Natural killer cell (primary cell): ENCODE measurements at regions not wholly inside any gene's neighbourhood (a gene's known extent, or its start where the extent isn't known, plus 50 kb on each side); places are given as distances from the start of the nearest gene placed in this dataset.

Experiments used
- ATAC-seq, 3 donors: fragments of 150-1000 bp in 2 of 3; fragments of 200-7000 bp in 1 of 3; cut with Tn5 transposase; 1 replicate in 1 of 3; 2 replicates in 2 of 3; pipeline ENCODE4 v1.10.0; 2021; ENCODE audit warnings: mild to moderate bottlenecking in 2 of 3, moderate library complexity in 2 of 3
- DNase-seq, 2 donors: peaks; one replicate each; pipeline versions ENCODE4 v3.0.0 to v3.0.0-alpha.2; 2013 to 2021; ENCODE audit warnings: mixed read lengths in 1 of 2
- H3K27ac ChIP-seq: one replicate; pipeline ENCODE4 v1.5.1; 2013; ENCODE audit warnings: mild to moderate bottlenecking, low read length
- H3K27me3 ChIP-seq: one replicate; pipeline ENCODE4 v1.6.1; 2013; ENCODE audit warnings: low read length; ENCODE audit not compliant: control insufficient read depth, insufficient read depth
- H3K36me3 ChIP-seq: one replicate; pipeline ENCODE4 v1.6.1; 2013; ENCODE audit warnings: low read length; ENCODE audit not compliant: control insufficient read depth, insufficient read depth
- H3K4me1 ChIP-seq: one replicate; pipeline ENCODE4 v1.6.1; 2013; ENCODE audit warnings: low read length; ENCODE audit not compliant: control insufficient read depth, insufficient read depth
- H3K4me3 ChIP-seq: one replicate; pipeline ENCODE4 v1.5.1; 2013; ENCODE audit warnings: low read length
- H3K9me3 ChIP-seq: one replicate; pipeline ENCODE4 v1.6.1; 2013; ENCODE audit warnings: low read length; ENCODE audit not compliant: control insufficient read depth, insufficient read depth
- H3K27ac Mint-ChIP-seq, 2 donors: one replicate each; pipeline ENCODE4 v1.8.0; 2022; ENCODE audit warnings: mild to moderate bottlenecking in 2 of 2, mixed read lengths in 2 of 2, moderate library complexity in 1 of 2
- H3K27me3 Mint-ChIP-seq, 2 donors: one replicate each; pipeline ENCODE4 v1.8.0; 2022; ENCODE audit warnings: low read depth in 2 of 2, mixed read lengths in 2 of 2
- H3K36me3 Mint-ChIP-seq: one replicate; pipeline ENCODE4 v1.8.0; 2022; ENCODE audit warnings: mixed read lengths
- H3K4me1 Mint-ChIP-seq, 2 donors: one replicate each; pipeline ENCODE4 v1.8.0; 2022; ENCODE audit warnings: mixed read lengths in 2 of 2
- H3K4me3 Mint-ChIP-seq: one replicate; pipeline ENCODE4 v1.8.0; 2022; ENCODE audit warnings: mild to moderate bottlenecking, moderate library complexity, mixed read lengths
- H3K9me3 Mint-ChIP-seq, 2 donors: one replicate each; pipeline ENCODE4 v1.8.0; 2022; ENCODE audit warnings: mixed read lengths in 2 of 2
- CTCF ChIP-seq: fragments of 200-600 bp; IDR thresholded peaks from one replicate; pipeline ENCODE4 v1.8.0; 2022; ENCODE audit warnings: antibody characterized with exemption
- WGBS: methylation state at CpG from one replicate; pipeline ENCODE4 v1.1.7; 2013; ENCODE audit warnings: missing lambda C conversion rate; ENCODE audit not compliant: insufficient coverage; 5-methylcytosine and 5-hydroxymethylcytosine counted together
- intact Hi-C: fragments of 100-400 bp; cut with micrococcal nuclease; formaldehyde crosslinking; loops from one replicate; pipeline ENCODE4 v1.14.2; 2022

DNA sequence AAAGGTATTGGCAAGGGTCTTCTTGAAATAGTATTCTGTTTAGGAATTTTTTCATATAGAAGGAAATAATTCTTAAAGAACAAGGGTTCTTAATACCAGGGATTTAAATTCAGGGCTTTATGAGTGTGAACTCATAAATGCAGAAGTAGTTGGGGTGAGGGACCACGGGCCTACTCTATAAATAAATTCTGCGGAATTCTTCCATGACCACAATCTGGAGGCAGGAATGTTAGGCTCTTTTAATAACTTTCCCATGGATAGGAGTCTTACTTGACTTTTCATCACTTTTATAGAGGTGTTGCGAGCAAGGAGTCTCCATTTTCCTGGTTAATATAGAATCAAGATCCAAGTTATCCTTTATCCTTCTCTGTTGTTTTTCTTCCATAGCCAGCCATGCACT is 76.7 kb upstream of the SLC4A4 start:
- no peaks in the 10 kb centered on the region for H3K36me3 ChIP-seq
- H3K27ac Mint-ChIP-seq, result no peak overlapping the region
- H3K27ac ChIP-seq, result no peak overlapping the region
- H3K36me3 Mint-ChIP-seq, result no peaks in the 10 kb centered on the region
- H3K27me3 Mint-ChIP-seq, result no peaks in the 10 kb centered on the region
- H3K9me3 Mint-ChIP-seq, result no peaks in the 10 kb centered on the region
- no peak overlapping the region for H3K4me3 Mint-ChIP-seq
- no peak overlapping the region for H3K4me3 ChIP-seq
- H3K4me1 ChIP-seq, result peaks cover 7% of the 10 kb centered on the region
- ATAC-seq, result no peak
- H3K4me1 Mint-ChIP-seq, result peaks cover 54 to 59% of the 10 kb centered on the region in 2 donors
- intact Hi-C loops, result no loop called here
- 83% methylated on average over 3 of the region's 3 CpGs for WGBS
- DNase-seq, result no peak
- no peak for TF ChIP-seq CTCF
- no peaks in the 10 kb centered on the region for H3K9me3 ChIP-seq
- no peaks in the 10 kb centered on the region for H3K27me3 ChIP-seq

GRCh38 chr4:71266090-71266794 is 72.6 kb upstream of the SLC4A4 start:
- DNase-seq, result no peak
- ATAC-seq, result peak in 2 of 3 donors; percentile 54 to 57
- H3K4me1 Mint-ChIP-seq, result peaks cover 50 to 58% of the 10 kb centered on the region in 2 donors
- no peak overlapping the region for H3K4me3 ChIP-seq
- no peaks in the 10 kb centered on the region for H3K36me3 ChIP-seq
- peaks cover 7% of the 10 kb centered on the region for H3K4me1 ChIP-seq
- no peaks in the 10 kb centered on the region for H3K36me3 Mint-ChIP-seq
- 82% methylated on average over 5 of the region's 5 CpGs for WGBS
- no peaks in the 10 kb centered on the region for H3K27me3 ChIP-seq
- H3K27me3 Mint-ChIP-seq, result no peaks in the 10 kb centered on the region
- TF ChIP-seq CTCF, result no peak
- no peak overlapping the region for H3K27ac ChIP-seq
- intact Hi-C loops, result no loop called here
- H3K27ac Mint-ChIP-seq, result peak overlapping the region; percentile 27 to 78
- H3K9me3 ChIP-seq, result no peaks in the 10 kb centered on the region
- H3K9me3 Mint-ChIP-seq, result no peaks in the 10 kb centered on the region
- H3K4me3 Mint-ChIP-seq, result no peak overlapping the region

DNA sequence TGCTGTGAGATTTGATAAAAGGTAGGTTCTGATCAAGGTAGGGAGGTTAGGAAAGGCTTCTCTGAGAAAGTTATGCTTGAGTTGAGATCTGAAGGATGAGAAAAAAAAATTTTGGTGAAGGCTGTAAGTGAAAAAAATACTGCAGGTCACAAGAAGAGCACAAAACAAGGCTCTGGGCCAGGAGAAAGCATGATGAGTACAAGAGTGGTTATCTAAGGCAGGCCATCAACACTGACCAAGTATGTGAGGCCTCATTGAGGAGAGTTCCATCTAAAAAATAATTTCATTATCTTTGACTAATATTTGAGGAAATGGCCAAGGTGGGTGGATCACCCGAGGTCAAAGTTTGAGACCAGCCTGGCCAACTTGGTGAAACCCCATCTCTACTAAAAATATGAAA is 71.6 kb upstream of the SLC4A4 start:
- WGBS, result no CpG with 5 or more reads among the region's 1 CpG
- H3K27ac ChIP-seq, result no peak overlapping the region
- TF ChIP-seq CTCF, result no peak
- H3K4me3 Mint-ChIP-seq, result no peak overlapping the region
- peaks cover 7% of the 10 kb centered on the region for H3K4me1 ChIP-seq
- no peaks in the 10 kb centered on the region for H3K36me3 Mint-ChIP-seq
- no peaks in the 10 kb centered on the region for H3K27me3 Mint-ChIP-seq
- intact Hi-C loops, result no loop called here
- no peak overlapping the region for H3K4me3 ChIP-seq
- DNase-seq (no peak), ATAC-seq (no peak)
- peaks cover 45 to 50% of the 10 kb centered on the region in 2 donors for H3K4me1 Mint-ChIP-seq
- H3K36me3 ChIP-seq, result no peaks in the 10 kb centered on the region
- H3K27ac Mint-ChIP-seq, result peak overlapping the region in 1 of 2 donors; percentile 78
- H3K27me3 ChIP-seq, result no peaks in the 10 kb centered on the region
- H3K9me3 ChIP-seq, result no peaks in the 10 kb centered on the region
- no peaks in the 10 kb centered on the region for H3K9me3 Mint-ChIP-seq

- Mint-ChIP-seq H3K9me3 (no peaks in the 10 kb centered on the region), H3K27me3 (no peaks in the 10 kb centered on the region), H3K4me3 (no peak overlapping the region), H3K27ac (peak overlapping the region in 1 of 2 donors; percentile 16), H3K36me3 (no peaks in the 10 kb centered on the region), H3K4me1 (peaks cover 38 to 41% of the 10 kb centered on the region in 2 donors)
- intact Hi-C loops, result no loop called here
- H3K36me3 ChIP-seq, result no peaks in the 10 kb centered on the region
- no peak overlapping the region for H3K27ac ChIP-seq
- no peaks in the 10 kb centered on the region for H3K27me3 ChIP-seq
- ATAC-seq (no peak), DNase-seq (no peak)
- TF ChIP-seq CTCF, result no peak
- H3K4me3 ChIP-seq, result no peak overlapping the region
- H3K9me3 ChIP-seq, result no peaks in the 10 kb centered on the region
- H3K4me1 ChIP-seq, result peaks cover 7% of the 10 kb centered on the region
- WGBS, result 43% methylated on average over 3 of the region's 4 CpGs
These were observed 70.7 kb upstream of the SLC4A4 start for GRCh38 chr4:71268166-71268565.
